Lower leg skin (tissue), 3 donors: ENCODE measurements at regions not wholly inside any gene's neighbourhood (a gene's known extent, or its start where the extent isn't known, plus 50 kb on each side); places are given as distances from the start of the nearest gene placed in this dataset.
"Not testable (repeated sequence)": the region's sequence is repeated elsewhere in the genome, so short reads cannot be mapped to it uniquely, and the experiment has no call there.

Experiments
- CTCF ChIP-seq, 3 donors: fragments of 450-650 bp; IDR thresholded peaks; one replicate each; pipeline ENCODE4 v1.5.1; 2016; ENCODE audit warnings: antibody characterized with exemption in 3 of 3, mild to moderate bottlenecking in 3 of 3, moderate library complexity in 2 of 3
- POLR2A ChIP-seq, 2 donors: fragments of 450-650 bp; IDR thresholded peaks; one replicate each; pipeline ENCODE4 v1.6.1; 2016 to 2017; ENCODE audit warnings: antibody characterized with exemption in 2 of 2, mild to moderate bottlenecking in 1 of 2, moderate library complexity in 1 of 2

GRCh38 chr1:143709606-143710259, 262.1 kb downstream of the FAM72C start:
- TF ChIP-seq CTCF, POLR2A (IDR thresholded peaks at IDR 0.05): not testable (repeated sequence)
